ENCODE measurements at regions not wholly inside any gene's neighbourhood (a gene's known extent, or its start where the extent isn't known, plus 50 kb on each side); places are given as distances from the start of the nearest gene placed in this dataset.

DNA sequence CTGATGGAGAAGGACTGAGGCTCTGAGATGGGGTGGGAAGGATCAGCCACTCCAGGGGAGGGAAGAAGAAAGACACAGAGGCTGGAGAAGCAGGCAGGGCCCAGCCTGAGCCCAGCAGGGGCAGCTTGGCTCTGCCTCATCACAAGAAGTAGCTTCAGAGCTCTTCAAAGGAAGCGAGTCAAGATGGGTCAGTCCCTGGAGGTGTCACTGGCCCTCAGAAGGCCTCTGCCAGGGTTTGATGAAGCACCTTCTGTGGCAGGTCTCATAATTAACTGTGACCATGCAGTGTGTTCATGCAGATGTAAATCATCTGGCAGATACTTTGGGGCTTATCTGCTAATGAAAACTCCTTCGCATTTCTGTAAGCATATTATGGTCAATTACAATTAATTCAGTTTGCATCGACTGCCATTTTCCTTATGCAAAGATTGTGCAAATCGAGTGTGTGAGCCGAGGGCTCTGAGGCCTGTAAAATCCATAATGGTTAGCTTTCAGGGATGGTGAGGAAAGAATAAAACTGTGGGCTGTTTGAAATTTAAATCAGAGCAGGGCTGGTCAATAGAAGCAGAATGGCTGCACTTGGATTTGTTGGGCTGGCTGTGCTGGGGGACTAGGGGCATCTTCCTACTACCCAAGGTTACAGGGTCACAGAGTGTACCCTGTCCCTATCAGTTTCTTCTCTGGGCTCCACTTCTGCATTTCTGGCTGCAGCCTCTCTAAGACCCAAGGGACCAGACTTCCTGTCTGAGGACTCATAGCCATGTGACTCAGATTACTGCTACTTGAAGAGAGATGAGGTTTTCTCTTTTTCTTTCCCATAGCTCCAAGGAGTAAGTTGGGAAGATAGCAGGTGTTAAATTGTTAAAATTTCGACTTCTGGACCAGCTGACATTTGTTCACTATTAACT is 376.6 kb downstream of the DHX35 start:
- peak in 1 of 2 donors; percentile 7 for DNase-seq

DNA sequence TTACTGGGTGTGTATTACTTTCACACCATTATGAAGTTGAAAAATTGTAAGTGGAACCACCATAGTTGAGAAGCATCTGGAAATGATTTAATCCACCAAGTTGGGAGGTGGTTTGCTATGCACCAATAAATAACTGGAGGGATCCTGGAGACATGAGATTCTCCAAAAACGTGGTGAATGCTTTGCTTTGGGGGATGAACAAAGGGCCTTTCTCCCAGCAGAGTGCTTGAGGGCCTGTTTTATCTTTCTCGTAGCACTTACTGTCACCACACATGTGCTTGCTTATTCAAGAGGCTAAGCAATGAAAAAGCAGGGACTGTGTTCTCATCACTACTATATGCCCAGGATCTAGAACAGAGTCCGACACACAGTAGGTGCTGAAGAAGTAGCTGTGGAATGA is 371.1 kb downstream of the DHX35 start:
- DNase-seq: no peak

DNA sequence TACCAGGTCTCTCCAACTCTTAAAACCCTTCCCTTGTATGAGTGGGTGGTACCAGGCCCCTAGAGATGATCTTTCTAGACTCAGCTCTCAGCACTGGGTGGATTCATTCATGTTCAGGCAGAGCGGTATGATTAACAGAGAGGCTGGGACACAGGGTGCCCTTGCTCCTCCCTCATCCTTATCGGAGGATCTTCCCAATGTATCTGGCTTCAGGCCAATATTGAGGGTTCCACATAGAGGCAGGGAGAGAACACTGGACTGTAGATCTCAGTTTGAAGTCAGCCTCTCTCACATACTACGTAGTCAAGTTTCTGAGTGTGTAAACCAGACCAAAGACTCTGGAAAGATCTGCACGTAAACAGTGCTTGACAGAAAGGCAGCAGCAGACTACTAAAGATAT is 366.2 kb downstream of the DHX35 start:
- DNase-seq: no peak

DNA sequence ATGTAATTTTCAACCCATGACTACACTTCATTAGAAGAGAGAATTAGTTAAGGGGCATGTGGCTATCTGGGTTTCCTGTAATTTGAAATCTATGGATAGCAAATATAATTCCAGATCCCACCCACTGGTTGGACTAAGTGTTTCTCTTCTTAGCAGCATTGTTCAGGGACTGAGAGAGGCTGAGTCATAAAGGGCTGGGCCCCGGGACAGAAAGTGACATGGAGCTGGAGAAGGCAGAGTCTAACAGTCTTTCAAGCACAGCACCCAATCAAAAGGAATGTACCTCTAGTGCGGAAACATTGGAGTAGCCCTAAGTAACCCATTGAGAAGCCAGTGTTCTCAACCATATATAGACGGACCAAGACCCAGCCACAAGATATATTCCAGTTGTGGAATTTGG is 363.9 kb downstream of the DHX35 start:
- no peak for DNase-seq

DNA sequence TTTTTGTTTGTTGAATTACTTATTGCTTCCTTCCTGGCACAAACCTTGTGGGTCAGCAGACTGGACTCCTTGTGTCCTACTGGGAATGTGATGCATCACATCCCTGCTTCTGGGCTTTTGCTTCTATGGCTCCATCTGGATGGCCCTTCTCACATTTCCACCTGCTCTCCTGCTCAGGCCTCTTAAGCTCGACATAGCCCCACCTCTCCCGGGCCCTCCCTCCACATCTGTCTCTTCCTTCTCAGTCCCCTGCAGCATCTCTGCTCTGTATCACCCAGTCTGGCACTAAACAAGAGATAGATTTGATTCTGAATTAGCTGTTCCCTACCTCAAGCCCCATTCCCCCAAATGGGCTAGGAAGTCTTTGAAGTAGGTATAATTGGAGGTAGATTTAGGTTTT is 356.8 kb downstream of the DHX35 start:
- no peak for DNase-seq

DNA sequence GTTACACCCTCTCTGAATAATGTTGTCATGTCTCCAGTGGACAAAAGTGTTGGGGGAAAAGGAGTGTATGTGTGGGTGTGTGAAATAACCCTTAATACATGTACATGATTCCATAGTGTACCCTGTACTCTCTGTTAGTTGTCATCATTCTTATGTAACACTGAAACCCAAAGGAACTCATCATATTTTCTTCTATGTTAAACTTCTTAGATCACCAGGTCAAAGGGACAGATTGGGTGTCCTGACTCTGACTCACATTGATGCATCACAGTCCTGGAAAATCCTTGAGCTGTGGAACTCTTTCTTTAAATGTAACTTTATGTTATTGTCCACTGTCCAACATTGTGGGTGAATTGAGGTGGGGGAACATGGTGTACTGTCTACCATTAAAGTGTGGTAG is 350.5 kb downstream of the DHX35 start:
- no peak for DNase-seq

DNA sequence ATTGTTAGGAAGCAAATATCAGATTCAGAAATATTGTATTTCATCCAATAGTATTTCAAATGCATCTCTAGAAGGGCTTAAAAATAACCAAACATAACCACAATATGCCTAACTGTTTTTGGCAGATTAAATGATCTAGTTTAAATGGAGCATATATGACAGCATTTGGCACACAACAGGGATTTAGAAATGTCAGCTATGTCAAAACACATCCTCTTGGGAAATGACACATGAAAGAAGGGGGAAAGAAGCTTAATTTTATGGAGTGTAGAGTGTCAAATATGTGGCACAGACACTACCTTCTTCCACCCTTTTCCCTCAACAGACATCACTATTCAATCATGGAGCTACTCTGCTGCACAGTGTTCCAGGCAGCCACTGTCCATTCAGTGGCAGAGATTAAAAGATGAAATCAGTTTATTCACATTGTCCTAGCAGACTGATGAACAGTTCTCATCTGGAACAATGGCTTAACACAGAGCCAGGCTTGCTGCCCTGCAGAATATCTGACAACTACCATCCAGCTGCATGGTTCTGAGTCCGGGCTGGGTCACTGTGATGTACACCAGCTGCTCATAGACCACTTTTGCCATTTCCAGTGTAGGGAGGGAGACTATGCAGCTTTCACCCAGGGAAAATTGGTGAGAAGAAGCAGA is 349.8 kb downstream of the DHX35 start:
- peak; percentile 4 to 52 for DNase-seq

DNA sequence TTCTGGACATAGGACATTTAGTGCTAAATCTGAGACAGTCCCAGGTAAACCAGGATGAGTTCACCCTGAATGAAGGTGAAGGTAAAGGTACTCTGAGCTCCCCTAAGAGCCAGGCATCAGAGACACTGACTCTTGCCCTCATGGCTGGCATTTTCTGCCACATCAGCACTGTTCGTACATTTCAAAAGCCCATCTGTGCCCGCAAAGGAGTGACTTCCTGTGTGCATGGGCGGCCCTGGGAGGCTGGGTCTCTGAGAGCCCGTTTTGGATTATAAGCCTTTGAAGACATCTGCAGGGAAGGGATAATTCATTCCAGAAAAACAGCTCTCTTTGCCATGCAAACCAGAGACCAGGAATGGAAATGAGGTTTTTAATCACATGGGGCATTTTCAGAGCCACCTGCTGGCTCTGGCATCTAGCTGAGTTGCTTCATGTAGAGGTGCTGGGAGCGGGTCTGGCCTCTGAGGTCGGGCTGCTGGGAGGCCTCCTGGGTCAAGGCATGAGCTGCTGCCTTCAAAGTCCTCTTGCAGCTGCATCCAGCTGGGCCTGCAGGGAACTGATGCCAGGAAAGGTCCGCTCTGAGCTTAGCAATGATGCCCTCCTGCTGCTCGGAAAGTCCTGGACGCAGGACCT is 348.3 kb downstream of the DHX35 start:
- peak in 1 of 2 donors; percentile 8 for DNase-seq

DNA sequence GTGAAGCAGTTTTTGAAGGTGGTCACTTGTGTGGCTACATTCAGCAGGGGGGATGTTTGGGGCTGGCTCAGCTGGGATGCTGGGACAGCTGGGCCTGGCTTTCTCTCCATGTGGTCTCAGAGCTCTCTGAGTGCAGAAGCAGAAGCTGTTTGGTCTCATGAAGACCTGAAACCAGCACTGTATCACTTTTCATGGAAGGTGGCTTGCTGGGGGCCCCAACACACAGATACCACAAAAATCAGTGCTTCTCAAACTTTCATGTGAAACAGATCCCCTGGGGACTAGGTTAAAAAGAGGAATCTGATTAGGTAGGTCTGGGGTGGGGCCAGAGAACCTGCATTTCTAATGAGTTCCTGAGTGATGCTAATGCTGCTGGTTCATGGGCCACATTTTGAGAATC is 347.3 kb downstream of the DHX35 start:
- no peak for DNase-seq

DNA sequence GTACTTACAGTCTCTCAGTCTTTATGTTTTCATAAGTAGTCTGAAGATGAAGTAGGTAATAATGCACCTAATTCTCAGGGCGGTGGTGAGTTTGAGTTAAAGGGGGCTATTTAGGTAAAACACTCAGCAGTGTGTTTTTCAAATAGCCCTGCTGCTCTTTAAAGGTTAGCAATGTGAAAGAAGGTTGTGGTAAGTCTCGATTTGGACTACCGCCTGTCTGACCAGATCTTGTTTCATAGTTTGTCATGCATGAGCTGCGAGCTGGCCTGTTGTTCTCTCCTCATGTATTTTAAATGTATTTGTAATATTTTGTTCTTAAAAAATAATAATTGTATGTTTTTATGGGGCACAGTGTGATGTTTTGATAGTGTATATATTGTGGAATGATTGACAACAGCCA is 340.2 kb downstream of the DHX35 start:
- DNase-seq: no peak

DNA sequence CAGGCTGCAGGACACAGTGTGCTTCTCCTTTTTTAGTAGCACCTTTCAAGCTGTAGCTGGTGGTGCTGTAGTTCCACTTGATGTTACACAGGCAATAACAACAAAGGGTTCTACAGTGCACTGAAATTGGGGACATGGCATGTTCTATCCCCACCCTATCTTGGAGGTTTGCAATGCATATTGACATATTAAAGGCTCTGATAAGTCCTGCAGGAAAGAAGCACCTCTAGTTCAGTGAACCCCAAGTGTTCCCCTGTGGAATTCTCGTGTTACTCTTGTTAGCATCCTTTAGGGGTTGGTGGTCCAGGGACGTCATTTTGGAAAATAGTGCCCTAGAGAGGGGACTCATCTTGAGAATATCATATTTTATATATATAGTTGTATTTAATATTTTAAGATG is 337.6 kb downstream of the DHX35 start:
- DNase-seq: no peak

DNA sequence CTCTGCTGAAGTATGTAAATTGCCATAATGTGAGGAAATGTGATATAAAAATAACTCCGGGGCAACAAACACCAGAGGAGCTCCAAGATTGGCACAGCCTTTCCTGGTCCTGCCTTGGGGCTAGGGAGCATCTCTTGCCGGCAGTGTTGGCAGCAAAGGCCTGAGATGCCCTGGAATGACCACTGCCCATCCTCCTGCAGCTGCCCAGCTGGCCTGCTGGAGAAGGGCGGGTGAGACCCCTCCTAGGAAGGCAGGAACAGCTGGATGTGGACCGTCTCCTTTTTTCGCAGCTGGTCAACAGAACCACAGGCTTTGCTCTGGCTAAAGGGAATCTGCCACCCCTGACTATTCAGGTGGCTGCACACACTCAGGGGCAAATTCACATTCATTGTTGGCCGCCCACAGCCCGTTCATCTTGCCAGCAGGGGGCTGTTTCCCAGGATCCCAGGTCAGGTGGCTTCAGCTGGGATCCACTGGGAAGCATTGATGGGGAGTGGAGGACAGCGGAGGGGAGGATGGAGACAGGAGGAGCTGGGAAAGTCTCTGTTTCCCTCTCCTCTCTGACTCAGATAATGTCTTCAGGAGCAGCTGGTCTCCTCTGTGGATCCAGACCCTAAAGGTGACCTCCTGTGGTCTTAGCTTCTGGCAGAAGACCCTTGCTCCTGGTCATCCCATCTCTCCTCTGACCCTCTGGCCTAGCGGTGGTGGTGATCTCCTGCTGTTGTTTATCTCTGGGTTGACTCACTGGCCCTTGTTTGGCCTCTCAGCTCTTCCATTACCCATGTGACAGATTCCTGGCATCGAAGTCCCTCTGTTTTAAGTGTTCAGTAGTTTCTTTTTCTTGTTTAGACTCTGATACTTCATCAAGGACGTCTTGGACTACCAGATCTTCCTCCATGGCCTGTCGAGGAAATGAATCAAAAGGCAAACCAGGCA is 336.7 kb downstream of the DHX35 start:
- no peak for DNase-seq

DNA sequence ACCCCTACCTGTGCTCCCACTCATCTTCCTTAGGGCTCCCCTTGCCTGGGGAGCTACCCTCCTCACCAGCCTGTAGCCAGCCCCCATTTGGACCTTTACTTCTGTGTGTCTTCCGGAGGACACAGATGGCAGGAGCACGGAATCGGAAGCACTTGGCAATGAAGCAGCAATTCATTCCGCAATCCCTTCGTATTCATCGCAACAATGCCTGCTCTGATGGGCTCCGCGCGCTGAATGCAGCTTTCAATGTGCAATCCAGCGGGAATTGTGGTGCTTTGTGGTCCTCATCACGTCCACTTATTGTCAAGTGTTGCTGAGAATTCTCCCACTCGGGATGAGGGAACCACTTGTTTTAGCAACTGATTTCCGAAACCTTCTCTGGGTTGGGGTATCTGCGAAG is 336.0 kb downstream of the DHX35 start:
- DNase-seq: peak; percentile 8 to 36

DNA sequence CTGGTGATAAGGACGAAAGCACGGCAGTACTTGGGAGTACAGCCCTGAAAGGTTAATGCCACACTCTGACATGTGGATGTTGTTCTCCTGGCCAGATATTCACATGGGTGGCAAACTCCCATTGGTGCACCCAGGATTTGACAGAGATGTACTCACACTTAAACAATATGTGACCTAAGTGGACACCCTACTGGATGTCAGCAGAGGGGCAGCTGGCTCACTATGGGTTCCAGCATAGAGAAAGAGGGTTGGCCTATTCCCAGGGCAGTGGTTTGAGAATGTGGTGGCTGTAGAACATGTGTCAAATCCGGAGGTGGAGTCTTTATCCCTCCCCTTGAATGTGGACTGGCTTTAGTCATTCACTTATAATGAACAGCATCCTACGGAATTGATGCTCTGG is 333.2 kb downstream of the DHX35 start:
- no peak for DNase-seq

DNA sequence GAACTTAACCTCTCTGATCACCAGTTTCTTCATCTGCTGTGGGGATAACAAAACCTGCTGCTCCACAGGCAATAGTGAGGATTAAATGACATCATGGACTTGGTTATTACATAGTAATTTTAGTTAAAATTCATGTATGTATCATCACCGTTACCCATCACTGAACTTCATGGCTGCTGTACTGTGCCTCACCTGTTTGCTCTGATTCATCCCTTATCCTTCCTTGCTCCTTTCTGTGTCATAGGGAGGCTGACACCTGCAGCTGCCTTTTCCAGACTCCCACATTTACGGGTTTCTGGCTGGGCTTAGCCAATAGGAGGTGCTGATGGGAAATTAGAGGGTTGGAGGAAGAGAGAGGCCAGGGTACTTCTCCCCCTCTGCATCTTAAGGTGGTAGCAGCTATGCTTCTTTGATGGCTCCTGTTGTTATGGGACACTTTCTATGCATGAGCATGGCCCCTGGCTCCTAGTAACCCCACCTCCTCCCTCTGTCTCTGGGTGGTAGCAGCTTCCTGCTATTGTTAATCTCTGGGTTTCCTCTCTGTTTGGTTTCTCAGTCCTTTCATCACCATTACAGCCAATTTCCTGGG is 332.1 kb downstream of the DHX35 start:
- no peak for DNase-seq

DNA sequence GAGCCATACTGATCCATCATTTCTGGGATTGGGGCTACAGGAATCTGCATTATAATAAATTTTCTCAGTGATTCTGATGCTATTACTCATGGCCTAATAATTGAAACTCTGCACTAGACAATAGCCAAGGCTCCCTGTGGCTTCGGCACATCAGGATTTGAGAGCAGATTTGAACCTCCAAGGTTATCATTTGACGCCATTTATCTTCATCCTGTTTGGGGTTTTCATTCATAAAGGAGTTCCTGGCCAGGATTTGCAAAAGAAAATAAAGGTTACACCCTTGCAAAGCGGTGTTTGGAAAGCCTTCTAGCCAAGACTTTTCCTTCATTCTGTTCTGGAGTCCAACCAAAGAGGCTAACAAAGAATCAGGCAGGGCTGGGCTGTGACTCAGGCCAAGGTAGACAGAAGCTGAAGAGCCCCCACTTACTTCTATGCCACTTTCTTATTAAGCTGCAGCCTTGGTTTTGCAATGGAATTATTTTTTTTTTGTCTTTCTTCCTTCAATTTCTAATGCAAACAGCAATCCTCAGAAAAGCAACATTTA is 330.1 kb downstream of the DHX35 start:
- no peak for DNase-seq

DNA sequence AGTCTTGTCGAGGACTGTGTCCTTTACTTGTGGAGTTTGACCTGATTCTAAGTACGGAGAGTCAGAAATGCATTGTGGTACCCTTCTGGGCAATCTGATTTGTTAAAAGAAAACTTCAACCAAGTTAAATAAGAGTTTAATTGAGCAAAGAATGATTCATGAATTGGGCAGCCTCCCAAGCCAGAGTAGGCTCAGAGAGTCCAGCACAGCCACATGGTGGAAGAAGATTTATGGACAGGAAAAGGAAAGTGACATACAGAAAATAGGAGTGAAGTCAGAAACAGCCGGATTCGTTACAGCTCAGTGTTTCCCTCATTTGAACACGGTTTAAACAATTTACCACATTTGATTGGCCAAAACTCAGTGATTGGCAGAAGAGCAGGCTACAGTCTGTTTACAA is 329.2 kb downstream of the DHX35 start:
- DNase-seq: no peak

DNA sequence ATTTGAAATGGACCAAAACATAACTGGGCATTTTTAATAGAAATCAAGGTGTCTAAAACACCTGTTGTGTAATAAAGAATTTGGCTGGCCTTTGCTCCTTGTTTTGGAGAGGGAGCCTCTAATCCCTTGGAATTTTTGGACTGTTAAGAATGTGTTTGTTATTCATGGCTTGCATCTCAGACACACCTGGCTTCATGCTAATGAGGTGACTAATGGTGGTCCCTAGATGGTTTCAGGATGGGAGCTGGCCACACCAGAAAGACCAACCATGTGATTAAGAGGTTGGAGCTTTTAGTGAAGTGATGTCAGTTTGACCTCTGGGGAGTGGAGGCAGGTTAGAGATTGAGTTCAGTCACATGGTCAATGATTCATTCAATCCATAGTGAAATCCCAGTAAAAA is 328.4 kb downstream of the DHX35 start:
- DNase-seq: no peak

DNA sequence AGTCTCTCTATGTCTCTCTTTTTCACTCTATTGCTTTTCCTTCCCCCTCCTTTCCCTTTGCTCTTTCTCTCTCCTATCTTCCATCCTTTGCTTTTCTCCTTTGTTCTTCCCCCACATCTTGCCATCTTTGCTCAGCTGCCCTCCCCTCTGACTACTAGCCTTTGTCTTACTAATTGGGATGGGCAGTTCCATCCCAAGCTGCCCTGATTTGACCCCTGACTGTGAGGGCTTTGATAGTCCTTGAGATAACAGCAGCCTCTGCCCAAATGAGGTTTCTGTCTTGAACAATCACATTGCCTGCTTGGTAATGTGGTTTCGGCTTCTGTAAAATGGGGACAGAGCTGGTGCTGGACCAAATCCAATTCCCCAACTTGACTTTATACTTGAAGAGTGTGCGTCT is 327.7 kb downstream of the DHX35 start:
- no peak for DNase-seq

DNA sequence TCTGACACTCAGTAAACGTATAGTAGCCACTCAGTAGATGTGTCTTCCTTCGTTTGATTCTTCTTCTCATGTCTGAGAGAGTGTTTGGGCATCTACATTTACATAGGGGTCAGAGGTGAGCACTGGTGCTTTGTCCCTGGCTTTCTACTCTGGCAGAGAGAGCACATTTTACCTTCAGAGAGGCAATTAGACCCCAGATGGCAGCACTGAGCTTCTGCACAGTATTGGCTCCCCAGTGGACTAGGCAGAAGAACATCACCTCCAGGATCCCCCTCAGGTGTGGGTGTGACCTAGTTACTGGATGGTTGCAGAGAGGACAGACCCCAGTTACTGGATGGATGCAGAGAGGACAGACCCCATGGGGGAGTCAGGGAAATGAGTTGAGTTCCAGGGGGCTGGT is 327.2 kb downstream of the DHX35 start:
- no peak for DNase-seq

DNA sequence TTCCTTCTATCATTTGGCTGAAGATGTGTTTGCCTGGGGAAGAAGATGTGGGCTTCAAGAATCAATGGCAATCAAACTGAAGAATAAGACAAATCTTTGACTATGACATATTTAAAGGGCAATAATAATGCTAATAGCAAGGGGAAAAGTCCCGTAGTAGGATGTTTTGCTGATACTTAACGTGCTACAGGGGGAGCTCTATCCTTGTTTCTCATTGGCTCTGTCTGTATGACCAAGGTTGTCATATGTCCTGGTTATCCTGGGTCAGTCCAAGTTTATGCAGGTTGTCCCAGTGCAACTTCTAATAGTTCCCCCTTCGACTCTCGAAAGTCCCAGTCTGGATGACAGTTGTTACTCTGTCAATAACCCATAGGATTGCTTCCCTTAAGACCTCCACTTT is 321.3 kb downstream of the DHX35 start:
- no peak for DNase-seq

DNA sequence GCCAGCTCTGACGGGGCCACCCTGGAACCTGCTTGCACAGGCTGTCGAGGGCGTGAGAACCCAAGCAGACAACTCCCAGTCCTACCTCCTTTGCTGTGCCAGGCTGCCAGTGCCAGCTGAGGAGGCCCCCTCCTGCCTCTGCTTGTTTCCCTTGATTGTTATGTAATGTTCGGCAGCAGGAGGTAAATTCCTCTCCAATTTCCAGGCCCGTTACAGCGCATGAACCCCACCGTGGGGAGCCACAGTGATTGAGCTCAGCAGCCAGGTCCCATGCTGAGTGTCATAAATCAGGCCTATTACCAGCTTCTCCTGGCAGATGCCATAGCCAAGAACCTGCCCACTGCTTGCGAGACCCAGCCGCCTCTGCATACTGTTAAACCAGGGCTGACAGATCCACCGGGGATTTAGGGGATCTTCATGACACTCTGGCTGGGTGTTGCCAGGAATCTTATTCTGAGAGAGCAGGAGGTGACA is 320.5 kb downstream of the DHX35 start:
- no peak for DNase-seq

Measured in hippocampal formation (tissue), 2 donors.